ENCODE measurements at regions not wholly inside any gene's neighbourhood (a gene's known extent, or its start where the extent isn't known, plus 50 kb on each side); places are given as distances from the start of the nearest gene placed in this dataset.

DNA sequence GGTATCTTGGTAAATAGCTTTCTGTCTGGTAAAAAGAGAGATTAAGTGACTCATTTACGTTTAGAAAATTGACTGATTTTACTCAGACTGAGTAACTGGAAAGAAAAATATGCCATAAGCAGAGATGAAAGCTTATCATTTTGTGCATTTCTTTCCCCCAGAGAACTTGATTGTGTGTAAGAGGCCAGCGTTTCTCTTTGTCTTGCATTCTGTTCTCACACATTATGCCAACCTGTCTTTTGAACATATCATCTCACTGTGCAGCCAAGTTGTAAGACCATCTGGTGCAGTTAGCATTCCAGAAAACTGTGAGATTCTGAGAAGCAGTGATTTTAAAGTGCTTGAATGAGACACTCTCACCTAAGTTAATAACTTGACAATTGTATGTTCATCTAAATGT lies 651.3 kb downstream of the TECRL start:
- no peak for TF ChIP-seq CTCF (conservative IDR thresholded peaks at IDR 0.05; ENCODE audit: low read length)
- TF ChIP-seq EZH2phosphoT487 (IDR thresholded peaks at IDR 0.05; ENCODE audit: borderline replicate concordance, low read depth, low read length), result no peak

All from OCI-LY7 (cell line).